HG03565 (cell line): ENCODE measurements at regions not wholly inside any gene's neighbourhood (a gene's known extent, or its start where the extent isn't known, plus 50 kb on each side); places are given as distances from the start of the nearest gene placed in this dataset.

Experiments
- ATAC-seq: cut with Tn5 transposase; IDR thresholded peaks from one replicate; pipeline ENCODE4 v1.9.1; 2021; ENCODE audit warnings: mild to moderate bottlenecking, moderate library complexity; ENCODE audit not compliant: unreplicated experiment

DNA sequence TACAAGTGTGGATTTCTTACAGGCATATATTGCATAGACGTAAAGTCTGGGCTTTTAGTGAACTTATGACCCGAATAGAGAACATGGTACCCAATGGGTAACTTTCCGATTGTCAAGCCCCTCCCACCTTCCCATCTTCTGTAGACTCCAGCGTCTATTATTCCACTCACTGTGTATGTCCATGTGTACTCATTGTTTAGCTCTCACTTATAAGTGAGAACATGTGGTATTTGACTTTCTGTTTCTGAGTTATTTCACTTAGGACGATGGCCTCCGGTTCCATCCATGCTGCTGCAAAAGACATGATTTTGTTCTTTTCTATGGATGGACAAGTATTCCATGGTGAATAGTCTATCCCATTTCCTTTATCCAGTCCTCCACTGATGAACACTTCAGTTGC, 306.4 kb downstream of the CD83 start:
- ATAC-seq: no peak

DNA sequence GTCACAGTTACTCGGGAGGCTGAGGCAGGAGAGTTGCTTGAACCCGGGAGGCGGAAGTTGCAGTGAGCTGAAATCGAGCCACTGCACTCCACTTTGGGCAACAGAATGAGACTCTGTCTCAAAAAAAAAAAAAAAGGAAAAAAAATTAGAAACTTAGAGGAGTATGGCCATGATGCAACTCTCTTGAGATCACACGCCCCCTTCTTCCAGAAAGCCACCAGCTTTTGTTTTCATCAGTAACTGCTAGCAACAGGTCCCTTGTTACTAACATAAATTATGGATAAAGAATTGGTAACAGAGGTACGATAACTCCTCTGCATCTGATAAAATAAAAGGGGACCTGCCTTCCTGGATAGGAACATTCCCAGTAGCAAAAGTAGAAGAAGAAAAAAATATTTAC, 308.2 kb downstream of the CD83 start:
- ATAC-seq: no peak

- ATAC-seq: no peak
Observed at GRCh38 chr6:14426281-14426680, 308.7 kb downstream of the CD83 start.

- no peak for ATAC-seq
Observed at GRCh38 chr6:14428269-14428668, 310.7 kb downstream of the CD83 start.

GRCh38 chr6:14429396-14429795, 311.8 kb downstream of the CD83 start:
- no peak for ATAC-seq

- ATAC-seq: no peak
Observed at GRCh38 chr6:14430218-14430617, 312.6 kb downstream of the CD83 start.

GRCh38 chr6:14431385-14432330, 314.1 kb downstream of the CD83 start:
- ATAC-seq: no peak

DNA sequence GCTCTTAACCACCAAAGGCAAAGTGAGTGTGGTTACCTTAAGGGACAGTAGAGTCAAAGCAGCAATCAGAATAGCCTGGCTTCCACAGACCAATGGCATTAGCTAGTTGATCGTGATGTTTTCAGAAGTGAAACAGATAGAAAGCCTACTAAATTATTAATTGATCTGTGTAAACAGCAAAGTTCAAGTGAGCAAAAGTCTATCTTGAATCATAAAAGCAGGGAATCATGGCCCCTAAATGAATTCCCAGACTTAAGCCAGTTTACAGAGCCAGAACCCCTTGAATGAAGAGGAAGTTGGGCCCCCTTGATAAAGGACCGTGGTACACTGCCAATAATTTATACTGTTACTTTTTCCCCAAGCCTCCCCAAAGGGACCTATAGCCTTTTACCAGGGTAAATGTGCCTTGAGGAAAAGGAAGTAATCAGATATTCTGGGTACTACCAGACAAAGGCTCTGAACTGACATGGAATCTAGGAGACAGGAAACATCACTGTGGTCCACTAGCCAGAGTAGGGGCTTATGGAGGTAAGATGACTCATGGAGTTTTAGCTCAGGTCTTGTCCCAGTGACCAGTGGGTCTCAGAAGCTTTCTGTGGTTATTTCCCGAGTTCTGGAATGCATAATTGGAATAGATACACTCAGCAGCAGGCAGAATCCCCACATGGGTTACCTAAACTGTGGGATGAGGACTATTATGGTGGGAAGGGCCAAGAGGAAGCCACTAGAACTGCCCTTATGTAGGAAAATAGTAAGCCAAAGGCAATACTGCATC, 317.5 kb downstream of the CD83 start:
- ATAC-seq: no peak

- ATAC-seq: no peak
Observed at GRCh38 chr6:14436592-14437132, 319.1 kb downstream of the CD83 start.

DNA sequence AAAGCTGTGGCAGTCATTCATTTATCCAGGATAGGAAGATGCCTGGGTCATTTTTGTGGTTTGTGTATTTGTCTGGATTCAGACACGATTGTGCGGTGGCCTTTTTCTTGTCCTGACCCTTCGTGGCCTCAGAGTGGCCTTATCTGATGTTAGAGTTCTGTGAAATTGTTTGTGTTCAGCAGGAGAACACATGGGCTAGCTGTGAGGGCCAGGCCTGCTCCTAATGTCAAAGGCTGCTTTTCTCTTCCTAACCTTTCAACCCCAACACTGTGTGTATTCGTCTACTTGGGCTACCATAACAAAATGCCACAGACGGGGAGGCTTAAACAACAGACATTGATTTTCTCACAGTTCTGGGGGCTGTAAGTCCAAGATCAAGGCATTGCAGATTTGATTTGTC, 321.8 kb downstream of the CD83 start:
- ATAC-seq: no peak

DNA sequence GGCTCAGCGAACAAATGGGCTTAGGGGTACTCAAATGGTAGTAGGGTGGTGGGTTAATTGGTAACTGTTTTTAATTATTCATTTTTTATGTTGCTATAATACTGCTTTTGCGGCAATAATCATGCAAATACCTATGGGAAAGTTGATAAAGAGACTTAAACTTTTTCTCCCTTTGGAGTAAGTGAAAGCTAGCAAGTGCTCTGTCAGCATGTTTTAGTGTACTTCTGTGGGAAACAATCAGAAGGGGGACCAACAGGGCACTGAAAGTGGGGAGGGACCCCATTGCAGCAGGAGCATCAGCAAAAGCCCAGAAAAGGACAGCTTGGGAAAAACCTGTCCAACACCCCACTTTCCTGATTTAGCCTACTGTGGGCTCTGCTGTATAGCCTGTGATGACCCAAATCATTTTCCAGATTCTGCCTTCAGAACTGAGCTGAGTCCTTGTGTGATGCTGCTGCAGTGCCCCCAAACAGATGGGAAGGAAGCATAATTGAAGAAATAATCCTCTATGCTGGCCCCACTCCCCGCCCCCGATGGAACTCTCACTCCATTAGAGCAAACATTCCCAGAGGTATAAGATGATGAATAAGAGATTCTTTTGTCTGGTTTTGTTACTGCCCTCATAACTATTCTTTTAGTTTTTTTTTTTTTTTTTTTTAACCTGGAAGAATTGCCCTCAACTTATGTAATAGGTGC, 322.8 kb downstream of the CD83 start:
- no peak for ATAC-seq

DNA sequence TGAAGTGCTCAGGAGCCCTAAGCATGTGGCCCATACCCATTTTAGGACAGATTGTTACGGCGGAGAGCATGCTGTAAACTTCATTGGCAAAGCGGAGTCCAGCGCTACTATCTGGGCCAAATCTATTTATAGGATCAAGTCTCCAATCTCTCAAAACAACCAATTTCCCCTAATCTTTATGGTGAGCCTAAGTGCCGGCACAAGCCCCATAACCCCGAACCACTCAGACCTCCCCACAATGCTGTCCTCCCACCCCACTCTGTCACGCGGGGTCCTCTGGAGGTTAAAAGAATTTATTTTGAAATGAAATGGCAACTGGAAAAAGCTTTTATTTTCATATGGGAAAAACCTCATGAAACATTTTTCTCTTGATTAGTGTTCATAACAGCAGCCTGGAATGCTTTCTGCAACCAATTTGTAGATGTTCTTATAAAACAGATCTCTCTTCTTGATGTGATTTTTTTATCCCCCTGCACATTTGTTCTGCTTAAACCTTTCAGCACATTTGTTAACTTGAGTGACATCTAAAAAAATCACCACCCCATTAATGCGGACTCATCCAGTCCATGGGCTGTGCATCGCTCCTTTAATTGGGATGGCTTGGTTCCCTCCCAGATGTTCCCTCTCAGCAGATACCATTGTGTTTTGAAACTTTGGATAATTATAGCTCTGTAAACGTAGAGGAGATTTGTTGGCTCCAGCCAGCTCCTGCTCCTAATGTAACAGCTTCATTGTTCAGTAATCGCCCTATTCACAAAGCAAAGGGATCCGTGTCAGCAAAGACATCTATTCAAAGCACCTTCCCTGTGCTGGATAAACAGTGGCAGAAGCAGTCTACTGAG, 323.6 kb downstream of the CD83 start:
- no peak for ATAC-seq

GRCh38 chr6:14442242-14442641, 324.7 kb downstream of the CD83 start:
- no peak for ATAC-seq

- no peak for ATAC-seq
Observed at GRCh38 chr6:14443629-14444268, 326.2 kb downstream of the CD83 start.

GRCh38 chr6:14444295-14444972, 326.9 kb downstream of the CD83 start:
- ATAC-seq: no peak

- no peak for ATAC-seq
Observed at GRCh38 chr6:14447240-14447639, 329.7 kb downstream of the CD83 start.

GRCh38 chr6:14448246-14448645, 330.7 kb downstream of the CD83 start:
- ATAC-seq: no peak

- no peak for ATAC-seq
Observed at GRCh38 chr6:14450133-14450504, 332.5 kb downstream of the CD83 start.

- no peak for ATAC-seq
Observed at GRCh38 chr6:14450578-14450977, 333.0 kb downstream of the CD83 start.
